Suprapubic skin (tissue), 4 donors: ENCODE measurements at regions not wholly inside any gene's neighbourhood (a gene's known extent, or its start where the extent isn't known, plus 50 kb on each side); places are given as distances from the start of the nearest gene placed in this dataset.

Experiments used
- EP300 ChIP-seq: sonication (generic); formaldehyde crosslinking; IDR thresholded peaks from one replicate; pipeline ENCODE4 v1.6.1; 2017; ENCODE audit warnings: antibody characterized with exemption
- POLR2A ChIP-seq, 2 donors: fragments of 450-650 bp; IDR thresholded peaks; one replicate each; pipeline ENCODE4 v1.6.1; 2017; ENCODE audit warnings: antibody characterized with exemption in 2 of 2, mild to moderate bottlenecking in 2 of 2, moderate library complexity in 2 of 2
- POLR2AphosphoS5 ChIP-seq, 3 donors: sonication (generic); formaldehyde crosslinking; IDR thresholded peaks; one replicate each; pipeline ENCODE4 v1.6.1; 2017; ENCODE audit warnings: antibody characterized with exemption in 3 of 3
- TF ChIP-seq, protein P1 (sequence below), 2 donors: fragments of 200-600 bp in 1 of 2; fragments of 450-650 bp in 1 of 2; sonication (generic) in 1 of 2; IDR thresholded peaks; one replicate each; pipeline ENCODE4 v1.5.1; 2016 to 2019; ENCODE audit warnings: antibody characterized with exemption in 2 of 2, mild to moderate bottlenecking in 1 of 2, moderate library complexity in 1 of 2

- no peak for TF ChIP-seq POLR2AphosphoS5 (IDR thresholded peaks at IDR 0.05)
- TF ChIP-seq, protein P1, sequence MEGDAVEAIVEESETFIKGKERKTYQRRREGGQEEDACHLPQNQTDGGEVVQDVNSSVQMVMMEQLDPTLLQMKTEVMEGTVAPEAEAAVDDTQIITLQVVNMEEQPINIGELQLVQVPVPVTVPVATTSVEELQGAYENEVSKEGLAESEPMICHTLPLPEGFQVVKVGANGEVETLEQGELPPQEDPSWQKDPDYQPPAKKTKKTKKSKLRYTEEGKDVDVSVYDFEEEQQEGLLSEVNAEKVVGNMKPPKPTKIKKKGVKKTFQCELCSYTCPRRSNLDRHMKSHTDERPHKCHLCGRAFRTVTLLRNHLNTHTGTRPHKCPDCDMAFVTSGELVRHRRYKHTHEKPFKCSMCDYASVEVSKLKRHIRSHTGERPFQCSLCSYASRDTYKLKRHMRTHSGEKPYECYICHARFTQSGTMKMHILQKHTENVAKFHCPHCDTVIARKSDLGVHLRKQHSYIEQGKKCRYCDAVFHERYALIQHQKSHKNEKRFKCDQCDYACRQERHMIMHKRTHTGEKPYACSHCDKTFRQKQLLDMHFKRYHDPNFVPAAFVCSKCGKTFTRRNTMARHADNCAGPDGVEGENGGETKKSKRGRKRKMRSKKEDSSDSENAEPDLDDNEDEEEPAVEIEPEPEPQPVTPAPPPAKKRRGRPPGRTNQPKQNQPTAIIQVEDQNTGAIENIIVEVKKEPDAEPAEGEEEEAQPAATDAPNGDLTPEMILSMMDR (IDR thresholded peaks at IDR 0.05) = no peak
- TF ChIP-seq POLR2A (IDR thresholded peaks at IDR 0.05) = no peak
- no peak for TF ChIP-seq EP300
These were observed 52.5 kb upstream of the LINGO1 start for GRCh38 chr15:77685082-77685815.
